Mesodermal cell (in vitro differentiated cells): ENCODE measurements at regions not wholly inside any gene's neighbourhood (a gene's known extent, or its start where the extent isn't known, plus 50 kb on each side); places are given as distances from the start of the nearest gene placed in this dataset.
"Not testable (repeated sequence)": the region's sequence is repeated elsewhere in the genome, so short reads cannot be mapped to it uniquely, and the experiment has no call there.

Experiments
- H3K27ac ChIP-seq: 2 replicates; pipeline ENCODE4 v1.7.0; 2013; ENCODE audit warnings: mild to moderate bottlenecking, low read depth, low read length, moderate library complexity; ENCODE audit not compliant: severe bottlenecking
- H3K36me3 ChIP-seq: 2 replicates; pipeline ENCODE4 v1.7.1; 2013; ENCODE audit warnings: mild to moderate bottlenecking, low read length, moderate library complexity; ENCODE audit not compliant: control insufficient read depth, insufficient read depth
- H3K4me1 ChIP-seq: one replicate; pipeline ENCODE4 v1.7.1; 2013; ENCODE audit warnings: mild to moderate bottlenecking, low read length; ENCODE audit not compliant: insufficient read depth, control insufficient read depth, poor library complexity, severe bottlenecking
- H3K4me3 ChIP-seq: 2 replicates; pipeline ENCODE4 v1.7.0; 2013; ENCODE audit warnings: low read length, control low read depth, mild to moderate bottlenecking; ENCODE audit not compliant: insufficient read depth, poor library complexity, severe bottlenecking; ENCODE audit errors: extremely low read depth
- H3K9me3 ChIP-seq: 2 replicates; pipeline ENCODE4 v1.7.1; 2013; ENCODE audit warnings: mild to moderate bottlenecking, low read length, moderate library complexity; ENCODE audit not compliant: control insufficient read depth
- WGBS, 2 experiments: methylation state at CpG; one replicate each; pipeline ENCODE4 v1.1.5; 2013; ENCODE audit warnings: missing lambda C conversion rate in 2 of 2; ENCODE audit not compliant: insufficient coverage in 2 of 2; 5-methylcytosine and 5-hydroxymethylcytosine counted together

DNA sequence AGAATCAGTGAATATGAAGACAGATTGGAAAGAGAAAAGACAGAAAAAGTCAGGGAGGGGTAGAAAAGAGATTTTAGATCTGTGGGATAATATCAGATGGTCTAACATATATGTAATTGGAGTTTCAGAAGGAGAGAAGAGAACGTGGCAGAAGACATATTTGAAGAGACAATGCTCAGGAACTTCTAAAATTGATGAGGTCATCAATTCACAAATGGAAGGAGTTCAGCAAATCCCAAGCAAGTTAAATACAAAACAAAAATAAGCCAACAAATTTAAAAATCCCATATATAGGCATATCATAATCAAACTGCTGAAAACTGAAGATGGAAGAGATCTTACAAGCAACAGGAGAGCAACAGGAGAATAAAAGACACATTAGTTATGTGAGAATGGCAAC is 87.3 kb downstream of the SYT15B start:
- no CpG with 5 or more reads among the region's 1 CpG for WGBS, 2 experiments
- not testable (repeated sequence) for H3K36me3 ChIP-seq, H3K27ac ChIP-seq, H3K4me3 ChIP-seq, H3K4me1 ChIP-seq, H3K9me3 ChIP-seq

DNA sequence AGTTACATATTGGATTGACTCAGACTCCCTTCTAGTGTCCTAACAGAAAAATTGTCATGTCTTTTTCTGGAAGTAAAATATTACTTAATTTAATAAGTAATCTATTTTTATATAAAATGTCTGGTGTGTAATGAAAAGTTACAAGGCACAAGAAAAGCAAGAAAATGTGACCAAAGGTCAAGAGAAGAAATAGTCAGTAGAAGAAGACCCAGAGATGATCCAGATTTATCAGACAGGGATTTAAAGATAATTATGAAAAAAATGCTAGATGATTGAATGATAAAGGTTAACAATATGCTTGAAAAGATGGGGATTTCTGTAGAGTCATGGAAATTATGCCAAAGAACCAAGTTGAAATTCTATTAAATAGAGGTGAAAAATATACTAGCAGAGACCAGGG is 87.8 kb downstream of the SYT15B start:
- H3K9me3 ChIP-seq, H3K4me1 ChIP-seq, H3K27ac ChIP-seq, H3K4me3 ChIP-seq, H3K36me3 ChIP-seq: not testable (repeated sequence)

DNA sequence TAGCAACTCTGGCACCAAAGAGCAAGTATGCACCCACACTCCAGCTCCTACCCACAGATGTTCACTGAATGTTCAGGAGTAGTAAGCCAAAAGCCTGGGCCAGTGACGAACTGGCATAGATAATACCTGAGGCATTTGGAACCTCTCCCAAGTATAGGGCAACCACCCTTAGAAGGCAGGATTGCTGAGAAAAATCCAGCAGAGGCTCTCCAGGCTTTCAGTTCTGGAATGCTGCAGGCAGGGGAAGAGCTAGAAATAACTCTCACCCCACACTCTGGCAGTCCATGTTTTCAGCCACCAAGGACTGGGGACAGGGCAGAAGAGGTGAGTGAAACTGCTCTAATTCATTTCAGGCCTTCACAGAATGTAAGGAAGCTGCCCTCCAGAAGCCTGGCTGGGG is 90.3 kb downstream of the SYT15B start:
- H3K4me3 ChIP-seq, H3K27ac ChIP-seq, H3K9me3 ChIP-seq, H3K4me1 ChIP-seq, H3K36me3 ChIP-seq: not testable (repeated sequence)
- WGBS, 2 experiments, result no CpG with 5 or more reads among the region's 1 CpG

DNA sequence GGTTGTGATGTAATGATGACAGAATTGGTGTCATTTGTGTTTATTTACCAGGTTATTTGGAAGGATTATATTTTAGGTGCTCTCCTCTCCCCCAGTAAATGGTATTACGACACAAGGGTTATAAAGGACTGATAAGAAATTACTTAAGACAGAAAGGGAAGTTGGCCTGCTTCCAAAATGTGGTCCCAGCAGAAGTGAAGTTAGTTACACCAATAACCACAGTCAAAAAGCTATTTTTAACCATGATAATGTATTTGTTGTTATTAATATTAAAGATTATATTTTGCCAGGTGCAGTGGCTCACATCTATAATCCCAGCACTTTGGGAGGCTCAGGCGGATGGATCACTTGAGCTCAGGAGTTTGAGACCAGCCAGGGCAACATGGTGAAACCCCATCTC is 92.5 kb downstream of the SYT15B start:
- not testable (repeated sequence) for H3K36me3 ChIP-seq, H3K4me1 ChIP-seq, H3K27ac ChIP-seq, H3K4me3 ChIP-seq, H3K9me3 ChIP-seq
- no CpG with 5 or more reads among the region's 2 CpGs for WGBS, 2 experiments

DNA sequence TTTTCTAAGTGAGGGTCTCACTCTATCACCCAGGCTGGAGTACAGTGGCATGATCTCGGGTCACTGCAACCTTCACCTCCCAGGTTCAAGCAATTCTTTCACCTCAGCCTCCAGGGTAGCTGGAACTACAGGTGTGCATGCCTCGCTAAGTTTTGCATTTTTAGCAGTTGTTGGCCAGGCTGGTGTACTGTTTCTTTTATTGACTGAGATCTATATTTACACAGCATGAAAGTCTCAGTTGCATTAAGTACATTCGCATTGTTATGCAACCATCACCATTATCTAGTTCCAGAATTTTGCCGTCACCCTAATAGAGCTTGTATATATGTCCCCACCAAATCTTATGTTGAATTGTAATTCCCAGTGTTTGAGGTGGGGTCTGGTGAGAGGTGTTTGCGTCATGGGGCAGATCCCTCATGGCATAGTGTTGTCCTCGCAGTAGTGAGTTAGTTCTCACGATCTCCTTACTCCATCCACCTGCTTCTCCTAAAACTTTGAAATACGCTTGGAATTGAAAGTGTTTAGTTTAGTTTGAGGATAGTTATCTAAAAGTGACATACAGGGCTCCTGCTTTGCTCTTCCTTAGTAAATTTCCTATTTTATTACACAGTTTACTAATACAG is 101.3 kb downstream of the SYT15B start:
- WGBS, 2 experiments, result no CpG with 5 or more reads among the region's 8 CpGs
- H3K36me3 ChIP-seq, H3K9me3 ChIP-seq, H3K4me3 ChIP-seq, H3K27ac ChIP-seq, H3K4me1 ChIP-seq: not testable (repeated sequence)

DNA sequence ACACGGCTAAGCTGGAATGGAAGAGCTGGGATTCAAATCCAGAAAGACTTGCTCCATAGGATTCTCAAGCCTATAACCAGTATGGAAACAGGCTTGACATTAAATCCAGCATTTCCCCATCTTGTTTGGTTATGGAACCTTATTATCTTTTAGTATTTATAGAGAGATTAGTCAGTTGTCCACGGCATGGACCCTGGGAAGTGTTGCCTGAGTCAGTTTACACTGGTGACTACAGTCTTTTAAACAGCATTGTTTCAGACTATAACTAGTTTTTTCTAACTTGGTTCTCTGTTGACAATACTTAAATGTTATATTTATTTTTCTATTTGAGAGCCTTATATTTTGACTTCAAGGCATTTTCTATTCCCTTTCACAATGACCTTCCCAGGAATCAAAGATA is 106.7 kb downstream of the SYT15B start:
- not testable (repeated sequence) for H3K4me3 ChIP-seq, H3K9me3 ChIP-seq, H3K4me1 ChIP-seq, H3K36me3 ChIP-seq, H3K27ac ChIP-seq
- WGBS, 2 experiments, result no CpG with 5 or more reads among the region's 2 CpGs

DNA sequence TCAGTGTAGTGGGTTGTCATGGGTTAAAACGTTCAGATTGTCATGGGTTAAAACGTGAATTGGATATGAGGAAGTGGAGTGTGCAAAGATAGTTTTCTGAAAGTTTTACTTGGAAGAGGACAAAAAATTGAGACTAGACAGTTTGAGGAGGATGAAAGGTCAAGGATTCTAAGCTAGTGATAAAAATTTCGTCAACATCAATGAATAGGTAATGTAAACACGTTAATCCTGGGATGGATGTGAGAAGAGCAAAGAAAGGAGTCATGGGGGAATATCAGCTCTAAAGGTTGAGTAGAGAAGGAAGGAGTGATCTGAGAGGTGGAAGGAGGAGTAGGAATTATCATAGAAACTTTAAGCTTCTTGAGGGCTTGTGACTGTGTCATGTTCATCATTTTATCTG is 109.2 kb downstream of the SYT15B start:
- H3K27ac ChIP-seq, H3K36me3 ChIP-seq, H3K4me3 ChIP-seq, H3K9me3 ChIP-seq, H3K4me1 ChIP-seq: not testable (repeated sequence)
- WGBS, 2 experiments, result 93% methylated on average over 2 of the region's 4 CpGs; no CpG with 5 or more reads in 1 of the 2 experiments

DNA sequence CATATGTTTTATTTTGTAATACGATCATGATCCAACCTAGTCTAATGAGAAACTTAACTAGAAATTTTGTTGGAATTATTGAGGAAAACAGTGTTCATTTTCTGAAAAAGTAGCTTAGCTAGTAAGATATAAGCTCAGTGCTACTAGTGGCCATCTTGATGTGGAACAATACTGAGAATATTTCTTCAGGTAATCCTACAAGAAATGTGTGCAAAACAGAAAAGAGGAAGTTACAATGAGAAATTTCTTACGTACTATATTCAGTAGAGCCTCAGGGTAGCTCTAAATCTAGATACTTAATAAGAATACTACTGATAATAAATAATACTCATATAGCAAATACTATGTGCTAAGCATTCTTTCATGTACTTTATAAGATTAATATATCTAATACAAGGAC is 114.8 kb downstream of the SYT15B start:
- H3K36me3 ChIP-seq, H3K9me3 ChIP-seq, H3K4me3 ChIP-seq, H3K27ac ChIP-seq, H3K4me1 ChIP-seq: not testable (repeated sequence)
- WGBS, 2 experiments, result no CpG with 5 or more reads among the region's 2 CpGs

DNA sequence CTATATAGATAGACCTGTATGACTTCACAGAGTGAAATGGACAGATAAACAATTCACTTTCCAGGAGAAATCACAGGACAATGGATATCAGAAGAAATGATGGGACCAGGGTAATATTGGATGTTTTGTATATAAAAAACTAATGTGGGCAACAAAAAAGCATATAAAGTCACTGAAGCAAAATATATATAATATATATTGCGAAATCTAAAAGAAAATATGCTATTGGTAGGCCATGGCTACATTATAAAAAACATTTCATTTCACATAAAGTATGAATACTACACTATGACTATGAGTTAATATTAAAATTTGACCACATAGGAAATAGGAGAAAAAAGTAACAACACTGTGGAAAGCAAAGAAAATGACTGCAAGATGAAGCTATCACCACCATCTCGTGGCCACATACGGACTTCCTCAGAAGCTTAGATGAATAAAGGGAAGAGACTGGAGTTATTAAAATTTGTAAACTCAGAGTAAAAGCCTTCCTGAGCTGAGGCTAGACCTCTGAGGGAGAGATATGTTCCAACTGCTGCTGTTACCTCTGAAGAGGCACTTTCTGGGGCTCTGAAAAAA is 115.8 kb downstream of the SYT15B start:
- H3K9me3 ChIP-seq, H3K27ac ChIP-seq, H3K4me1 ChIP-seq, H3K36me3 ChIP-seq, H3K4me3 ChIP-seq: not testable (repeated sequence)
- no CpG with 5 or more reads among the region's 3 CpGs for WGBS, 2 experiments

DNA sequence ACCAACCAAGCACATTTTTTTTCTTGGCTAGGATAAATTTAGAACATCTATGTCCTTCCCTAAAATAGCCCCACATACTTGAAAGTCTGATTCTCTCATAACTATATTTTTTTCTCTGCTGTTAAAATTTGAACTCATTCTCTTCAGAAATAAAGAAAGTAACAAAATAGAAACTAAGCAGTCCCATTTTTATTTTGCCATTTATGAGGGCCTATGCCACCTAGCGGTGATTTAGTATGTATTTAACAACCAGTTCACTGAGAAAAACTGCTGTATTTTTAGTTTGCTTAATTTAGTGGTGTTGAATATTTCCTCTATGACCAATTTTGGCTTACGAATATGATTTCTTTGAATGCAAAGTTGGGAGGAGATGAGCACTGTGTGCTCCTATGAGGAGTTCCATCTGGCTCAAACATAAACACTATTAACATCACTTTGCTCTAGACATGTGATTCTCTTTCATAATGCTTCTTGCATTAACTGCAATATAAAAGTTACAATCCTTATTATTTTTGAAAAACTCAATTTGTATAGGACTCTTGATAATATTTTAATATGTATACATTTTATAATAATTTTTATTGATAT is 116.6 kb downstream of the SYT15B start:
- no CpG with 5 or more reads among the region's 2 CpGs for WGBS, 2 experiments
- not testable (repeated sequence) for H3K4me3 ChIP-seq, H3K36me3 ChIP-seq, H3K27ac ChIP-seq, H3K4me1 ChIP-seq, H3K9me3 ChIP-seq

DNA sequence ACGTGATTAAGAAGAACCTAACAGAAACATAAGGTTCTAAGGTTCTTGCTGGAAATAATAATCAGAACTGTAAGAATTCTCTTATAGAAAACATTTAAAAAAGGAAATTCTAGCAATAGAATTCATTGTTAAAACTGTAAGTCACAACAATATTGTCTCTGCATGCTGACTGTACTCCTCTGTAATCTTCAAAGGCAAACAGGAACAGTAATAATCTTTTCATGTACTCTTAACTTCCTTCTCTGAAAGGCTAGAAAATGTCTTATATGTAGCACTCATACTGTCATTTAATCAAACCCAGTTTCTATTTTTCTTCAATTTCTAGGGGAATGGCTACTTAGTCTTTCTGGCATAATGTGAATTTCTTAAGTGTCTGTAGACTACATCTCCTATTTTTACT is 103.5 kb upstream of the AGAP9 start:
- not testable (repeated sequence) for H3K9me3 ChIP-seq, H3K4me3 ChIP-seq, H3K27ac ChIP-seq, H3K4me1 ChIP-seq, H3K36me3 ChIP-seq
- whole genome bisulfite sequencing, 2 experiments, result no CpG with 5 or more reads among the region's 1 CpG
